ENCODE measurements at regions not wholly inside any gene's neighbourhood (a gene's known extent, or its start where the extent isn't known, plus 50 kb on each side); places are given as distances from the start of the nearest gene placed in this dataset.
"Not testable (repeated sequence)": the region's sequence is repeated elsewhere in the genome, so short reads cannot be mapped to it uniquely, and the experiment has no call there.

- in situ Hi-C loops (cut with HindIII; ENCODE audit: low pct_unique_long_range_greater_than_20kb, low sequenced_read_pairs), result no loop called here
- no peak for DNase-seq (ENCODE audit: low read depth)
Measured at GRCh38 chr3:152121270-152121636, 147.5 kb upstream of the MBNL1 start.

GRCh38 chr3:152122851-152123250 is 145.9 kb upstream of the MBNL1 start:
- DNase-seq (ENCODE audit: low read depth), result no peak
- in situ Hi-C loops (cut with HindIII; ENCODE audit: low pct_unique_long_range_greater_than_20kb, low sequenced_read_pairs), result no loop called here

GRCh38 chr3:152123457-152123856 is 145.3 kb upstream of the MBNL1 start:
- no peak for DNase-seq (ENCODE audit: low read depth)
- in situ Hi-C loops (cut with HindIII; ENCODE audit: low pct_unique_long_range_greater_than_20kb, low sequenced_read_pairs), result no loop called here

- in situ Hi-C loops (cut with HindIII; ENCODE audit: low pct_unique_long_range_greater_than_20kb, low sequenced_read_pairs), result no loop called here
- no peak for DNase-seq (ENCODE audit: low read depth)
Measured at GRCh38 chr3:152126260-152126659, 142.5 kb upstream of the MBNL1 start.

GRCh38 chr3:152127058-152127457 is 141.7 kb upstream of the MBNL1 start:
- no peak for DNase-seq (ENCODE audit: low read depth)
- in situ Hi-C loops (cut with HindIII; ENCODE audit: low pct_unique_long_range_greater_than_20kb, low sequenced_read_pairs), result no loop called here

- in situ Hi-C loops (cut with HindIII; ENCODE audit: low pct_unique_long_range_greater_than_20kb, low sequenced_read_pairs), result no loop called here
- DNase-seq (ENCODE audit: low read depth), result no peak
Measured at GRCh38 chr3:152128356-152128755, 140.4 kb upstream of the MBNL1 start.

- in situ Hi-C loops (cut with HindIII; ENCODE audit: low pct_unique_long_range_greater_than_20kb, low sequenced_read_pairs), result no loop called here
- DNase-seq (ENCODE audit: low read depth), result no peak
Measured at GRCh38 chr3:152139651-152140050, 129.1 kb upstream of the MBNL1 start.

GRCh38 chr3:152146461-152146860 is 122.3 kb upstream of the MBNL1 start:
- no peak for DNase-seq (ENCODE audit: low read depth)
- in situ Hi-C loops (cut with HindIII; ENCODE audit: low pct_unique_long_range_greater_than_20kb, low sequenced_read_pairs), result no loop called here

- DNase-seq (ENCODE audit: low read depth), result no peak
- in situ Hi-C loops (cut with HindIII; ENCODE audit: low pct_unique_long_range_greater_than_20kb, low sequenced_read_pairs), result no loop called here
Measured at GRCh38 chr3:152147748-152148147, 121.0 kb upstream of the MBNL1 start.

- in situ Hi-C loops (cut with HindIII; ENCODE audit: low pct_unique_long_range_greater_than_20kb, low sequenced_read_pairs), result no loop called here
- no peak for DNase-seq (ENCODE audit: low read depth)
Measured at GRCh38 chr3:152148579-152148978, 120.2 kb upstream of the MBNL1 start.

- in situ Hi-C loops (cut with HindIII; ENCODE audit: low pct_unique_long_range_greater_than_20kb, low sequenced_read_pairs), result no loop called here
- no peak for DNase-seq (ENCODE audit: low read depth)
Measured at GRCh38 chr3:152149832-152150231, 118.9 kb upstream of the MBNL1 start.

GRCh38 chr3:152151216-152151876 is 117.4 kb upstream of the MBNL1 start:
- in situ Hi-C loops (cut with HindIII; ENCODE audit: low pct_unique_long_range_greater_than_20kb, low sequenced_read_pairs), result no loop called here
- DNase-seq (ENCODE audit: low read depth), result no peak

GRCh38 chr3:152151877-152152765 is 116.6 kb upstream of the MBNL1 start:
- DNase-seq (ENCODE audit: low read depth); in situ Hi-C loops (cut with HindIII; ENCODE audit: low pct_unique_long_range_greater_than_20kb, low sequenced_read_pairs): not testable (repeated sequence)

- in situ Hi-C loops (cut with HindIII; ENCODE audit: low pct_unique_long_range_greater_than_20kb, low sequenced_read_pairs); DNase-seq (ENCODE audit: low read depth): not testable (repeated sequence)
Measured at GRCh38 chr3:152153115-152153514, 115.6 kb upstream of the MBNL1 start.

GRCh38 chr3:152155246-152156020 is 113.3 kb upstream of the MBNL1 start:
- in situ Hi-C loops (cut with HindIII; ENCODE audit: low pct_unique_long_range_greater_than_20kb, low sequenced_read_pairs), result no loop called here

GRCh38 chr3:152156880-152157279 is 111.8 kb upstream of the MBNL1 start:
- no peak for DNase-seq (ENCODE audit: low read depth)
- in situ Hi-C loops (cut with HindIII; ENCODE audit: low pct_unique_long_range_greater_than_20kb, low sequenced_read_pairs), result no loop called here

More at GRCh38 chr3:152155246-152156020, 113.3 kb upstream of the MBNL1 start:
- no peak for DNase-seq (ENCODE audit: low read depth)

- in situ Hi-C loops (cut with HindIII; ENCODE audit: low pct_unique_long_range_greater_than_20kb, low sequenced_read_pairs), result no loop called here
- no peak for DNase-seq (ENCODE audit: low read depth)
Measured at GRCh38 chr3:152157337-152157736, 111.4 kb upstream of the MBNL1 start.

- in situ Hi-C loops (cut with HindIII; ENCODE audit: low pct_unique_long_range_greater_than_20kb, low sequenced_read_pairs), result no loop called here
- no peak for DNase-seq (ENCODE audit: low read depth)
Measured at GRCh38 chr3:152159328-152159727, 109.4 kb upstream of the MBNL1 start.
